ENCODE measurements at regions not wholly inside any gene's neighbourhood (a gene's known extent, or its start where the extent isn't known, plus 50 kb on each side); places are given as distances from the start of the nearest gene placed in this dataset.

GRCh38 chr2:191488135-191488534 is 189.8 kb upstream of the NABP1 start:
- TF ChIP-seq, protein P1, sequence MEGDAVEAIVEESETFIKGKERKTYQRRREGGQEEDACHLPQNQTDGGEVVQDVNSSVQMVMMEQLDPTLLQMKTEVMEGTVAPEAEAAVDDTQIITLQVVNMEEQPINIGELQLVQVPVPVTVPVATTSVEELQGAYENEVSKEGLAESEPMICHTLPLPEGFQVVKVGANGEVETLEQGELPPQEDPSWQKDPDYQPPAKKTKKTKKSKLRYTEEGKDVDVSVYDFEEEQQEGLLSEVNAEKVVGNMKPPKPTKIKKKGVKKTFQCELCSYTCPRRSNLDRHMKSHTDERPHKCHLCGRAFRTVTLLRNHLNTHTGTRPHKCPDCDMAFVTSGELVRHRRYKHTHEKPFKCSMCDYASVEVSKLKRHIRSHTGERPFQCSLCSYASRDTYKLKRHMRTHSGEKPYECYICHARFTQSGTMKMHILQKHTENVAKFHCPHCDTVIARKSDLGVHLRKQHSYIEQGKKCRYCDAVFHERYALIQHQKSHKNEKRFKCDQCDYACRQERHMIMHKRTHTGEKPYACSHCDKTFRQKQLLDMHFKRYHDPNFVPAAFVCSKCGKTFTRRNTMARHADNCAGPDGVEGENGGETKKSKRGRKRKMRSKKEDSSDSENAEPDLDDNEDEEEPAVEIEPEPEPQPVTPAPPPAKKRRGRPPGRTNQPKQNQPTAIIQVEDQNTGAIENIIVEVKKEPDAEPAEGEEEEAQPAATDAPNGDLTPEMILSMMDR (IDR thresholded peaks at IDR 0.05): no peak
- no peak for TF ChIP-seq POLR2A (IDR thresholded peaks at IDR 0.05)
